A549 (cell line): ENCODE measurements at regions not wholly inside any gene's neighbourhood (a gene's known extent, or its start where the extent isn't known, plus 50 kb on each side); places are given as distances from the start of the nearest gene placed in this dataset.

ENCODE experiments used
- CBX2 ChIP-seq: fragments of 200-600 bp; sonication (generic); IDR thresholded peaks from 2 replicates; pipeline ENCODE4 v1.6.1; 2016; ENCODE audit warnings: low read depth, mild to moderate bottlenecking, borderline replicate concordance
- ELK1 ChIP-seq: fragments of 150-350 bp; IDR thresholded peaks from 2 replicates; pipeline ENCODE4 v1.6.1; 2014; ENCODE audit warnings: low read depth, mild to moderate bottlenecking, low read length
- EP300 ChIP-seq, 2 experiments: fragments of >200 bp; sonication (Bioruptor Twin); formaldehyde crosslinking; IDR thresholded peaks; 2 replicates in 1 of 2; 3 replicates in 1 of 2; pipeline ENCODE4 v1.6.1; 2016 to 2017
- ESRRA ChIP-seq: fragments of 150-350 bp; IDR thresholded peaks from 2 replicates; pipeline ENCODE4 v1.6.1; 2014; ENCODE audit warnings: mild to moderate bottlenecking, low read length, borderline replicate concordance
- GATA3 ChIP-seq: IDR thresholded peaks from 2 replicates; pipeline ENCODE4 v1.6.1; 2012; ENCODE audit warnings: borderline replicate concordance
- MAFK ChIP-seq: fragments of 450-650 bp; IDR thresholded peaks from 2 replicates; pipeline ENCODE4 v1.6.1; 2014; ENCODE audit not compliant: partially characterized antibody
- POLR2A ChIP-seq: IDR thresholded peaks from 2 replicates; pipeline ENCODE4 v1.6.1; 2012; ENCODE audit warnings: mild to moderate bottlenecking, low read length
- RAD21 ChIP-seq, 2 experiments: fragments of >200 bp in 1 of 2; sonication (Bioruptor Twin) in 1 of 2; formaldehyde crosslinking in 1 of 2; IDR thresholded peaks in 1 of 2; conservative IDR thresholded peaks in 1 of 2; 2 replicates in 1 of 2; 3 replicates in 1 of 2; pipeline ENCODE4 v1.6.1; 2012 to 2018; ENCODE audit warnings: inconsistent platforms in 1 of 2
- USF2 ChIP-seq: fragments of 450-650 bp; IDR thresholded peaks from 2 replicates; pipeline ENCODE4 v1.6.1; 2014; ENCODE audit warnings: antibody characterized with exemption
- TF ChIP-seq, protein P1 (sequence below): fragments of 200-600 bp; sonication (generic); IDR thresholded peaks from 2 replicates; pipeline ENCODE4 v1.6.1; 2016; ENCODE audit warnings: antibody characterized with exemption, mild to moderate bottlenecking, moderate library complexity
- TF ChIP-seq, protein P2 (sequence below): fragments of >200 bp; sonication (Bioruptor Twin); formaldehyde crosslinking; IDR thresholded peaks from 3 replicates; pipeline ENCODE4 v1.5.1; 2016
- TF ChIP-seq, protein P3 (sequence below): fragments of 250-450 bp; sonication (Bioruptor Pico); IDR thresholded peaks from 2 replicates; pipeline ENCODE4 v1.5.0; 2021; ENCODE audit warnings: mild to moderate bottlenecking, moderate library complexity, borderline replicate concordance

DNA sequence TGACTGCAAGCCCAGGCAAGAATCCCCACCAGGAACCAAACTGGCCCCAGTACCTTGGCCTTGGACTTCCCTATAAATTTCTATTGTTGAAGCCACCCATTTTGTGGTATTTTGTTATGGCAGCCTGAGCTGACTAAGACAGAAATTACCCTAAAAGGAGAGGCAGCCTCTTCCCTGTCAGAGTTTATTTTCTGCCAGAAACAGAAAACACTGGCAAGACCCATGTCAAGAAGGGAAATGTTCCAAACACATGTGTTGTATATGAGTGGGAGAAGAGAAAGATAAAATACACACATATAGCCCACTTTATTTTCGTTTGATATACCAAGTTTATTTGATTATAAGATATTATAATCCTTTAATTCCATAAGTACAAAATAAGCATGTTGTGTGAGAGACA, 225.1 kb upstream of the FSHR start:
- TF ChIP-seq POLR2A (no peak), USF2 (no peak), EP300 (IDR thresholded peaks at IDR 0.05) (no peak), MAFK (no peak), GATA3 (no peak), CBX2 (no peak), RAD21 (conservative IDR thresholded peaks at IDR 0.05 in 1 of 2, IDR thresholded peaks at IDR 0.05 in 1 of 2) (no peak), ESRRA (no peak), ELK1 (no peak)
- TF ChIP-seq, protein P1, sequence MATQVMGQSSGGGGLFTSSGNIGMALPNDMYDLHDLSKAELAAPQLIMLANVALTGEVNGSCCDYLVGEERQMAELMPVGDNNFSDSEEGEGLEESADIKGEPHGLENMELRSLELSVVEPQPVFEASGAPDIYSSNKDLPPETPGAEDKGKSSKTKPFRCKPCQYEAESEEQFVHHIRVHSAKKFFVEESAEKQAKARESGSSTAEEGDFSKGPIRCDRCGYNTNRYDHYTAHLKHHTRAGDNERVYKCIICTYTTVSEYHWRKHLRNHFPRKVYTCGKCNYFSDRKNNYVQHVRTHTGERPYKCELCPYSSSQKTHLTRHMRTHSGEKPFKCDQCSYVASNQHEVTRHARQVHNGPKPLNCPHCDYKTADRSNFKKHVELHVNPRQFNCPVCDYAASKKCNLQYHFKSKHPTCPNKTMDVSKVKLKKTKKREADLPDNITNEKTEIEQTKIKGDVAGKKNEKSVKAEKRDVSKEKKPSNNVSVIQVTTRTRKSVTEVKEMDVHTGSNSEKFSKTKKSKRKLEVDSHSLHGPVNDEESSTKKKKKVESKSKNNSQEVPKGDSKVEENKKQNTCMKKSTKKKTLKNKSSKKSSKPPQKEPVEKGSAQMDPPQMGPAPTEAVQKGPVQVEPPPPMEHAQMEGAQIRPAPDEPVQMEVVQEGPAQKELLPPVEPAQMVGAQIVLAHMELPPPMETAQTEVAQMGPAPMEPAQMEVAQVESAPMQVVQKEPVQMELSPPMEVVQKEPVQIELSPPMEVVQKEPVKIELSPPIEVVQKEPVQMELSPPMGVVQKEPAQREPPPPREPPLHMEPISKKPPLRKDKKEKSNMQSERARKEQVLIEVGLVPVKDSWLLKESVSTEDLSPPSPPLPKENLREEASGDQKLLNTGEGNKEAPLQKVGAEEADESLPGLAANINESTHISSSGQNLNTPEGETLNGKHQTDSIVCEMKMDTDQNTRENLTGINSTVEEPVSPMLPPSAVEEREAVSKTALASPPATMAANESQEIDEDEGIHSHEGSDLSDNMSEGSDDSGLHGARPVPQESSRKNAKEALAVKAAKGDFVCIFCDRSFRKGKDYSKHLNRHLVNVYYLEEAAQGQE = no peak
- TF ChIP-seq, protein P2, sequence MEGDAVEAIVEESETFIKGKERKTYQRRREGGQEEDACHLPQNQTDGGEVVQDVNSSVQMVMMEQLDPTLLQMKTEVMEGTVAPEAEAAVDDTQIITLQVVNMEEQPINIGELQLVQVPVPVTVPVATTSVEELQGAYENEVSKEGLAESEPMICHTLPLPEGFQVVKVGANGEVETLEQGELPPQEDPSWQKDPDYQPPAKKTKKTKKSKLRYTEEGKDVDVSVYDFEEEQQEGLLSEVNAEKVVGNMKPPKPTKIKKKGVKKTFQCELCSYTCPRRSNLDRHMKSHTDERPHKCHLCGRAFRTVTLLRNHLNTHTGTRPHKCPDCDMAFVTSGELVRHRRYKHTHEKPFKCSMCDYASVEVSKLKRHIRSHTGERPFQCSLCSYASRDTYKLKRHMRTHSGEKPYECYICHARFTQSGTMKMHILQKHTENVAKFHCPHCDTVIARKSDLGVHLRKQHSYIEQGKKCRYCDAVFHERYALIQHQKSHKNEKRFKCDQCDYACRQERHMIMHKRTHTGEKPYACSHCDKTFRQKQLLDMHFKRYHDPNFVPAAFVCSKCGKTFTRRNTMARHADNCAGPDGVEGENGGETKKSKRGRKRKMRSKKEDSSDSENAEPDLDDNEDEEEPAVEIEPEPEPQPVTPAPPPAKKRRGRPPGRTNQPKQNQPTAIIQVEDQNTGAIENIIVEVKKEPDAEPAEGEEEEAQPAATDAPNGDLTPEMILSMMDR = no peak
- TF ChIP-seq, protein P3, sequence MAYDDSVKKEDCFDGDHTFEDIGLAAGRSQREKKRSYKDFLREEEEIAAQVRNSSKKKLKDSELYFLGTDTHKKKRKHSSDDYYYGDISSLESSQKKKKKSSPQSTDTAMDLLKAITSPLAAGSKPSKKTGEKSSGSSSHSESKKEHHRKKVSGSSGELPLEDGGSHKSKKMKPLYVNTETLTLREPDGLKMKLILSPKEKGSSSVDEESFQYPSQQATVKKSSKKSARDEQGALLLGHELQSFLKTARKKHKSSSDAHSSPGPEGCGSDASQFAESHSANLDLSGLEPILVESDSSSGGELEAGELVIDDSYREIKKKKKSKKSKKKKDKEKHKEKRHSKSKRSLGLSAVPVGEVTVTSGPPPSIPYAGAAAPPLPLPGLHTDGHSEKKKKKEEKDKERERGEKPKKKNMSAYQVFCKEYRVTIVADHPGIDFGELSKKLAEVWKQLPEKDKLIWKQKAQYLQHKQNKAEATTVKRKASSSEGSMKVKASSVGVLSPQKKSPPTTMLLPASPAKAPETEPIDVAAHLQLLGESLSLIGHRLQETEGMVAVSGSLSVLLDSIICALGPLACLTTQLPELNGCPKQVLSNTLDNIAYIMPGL (CRISPR knock-in tag) = no peak
